Ureter (tissue), 1 donor: ENCODE measurements at regions not wholly inside any gene's neighbourhood (a gene's known extent, or its start where the extent isn't known, plus 50 kb on each side); places are given as distances from the start of the nearest gene placed in this dataset.
"Not testable (repeated sequence)": the region's sequence is repeated elsewhere in the genome, so short reads cannot be mapped to it uniquely, and the experiment has no call there.

Experiments
- DNase-seq: peaks from one replicate; pipeline ENCODE4 v3.0.0-alpha.2; 2020; ENCODE audit warnings: low spot score
- donor health status: DM: yes; HTN: yes; CAD: no.

DNA sequence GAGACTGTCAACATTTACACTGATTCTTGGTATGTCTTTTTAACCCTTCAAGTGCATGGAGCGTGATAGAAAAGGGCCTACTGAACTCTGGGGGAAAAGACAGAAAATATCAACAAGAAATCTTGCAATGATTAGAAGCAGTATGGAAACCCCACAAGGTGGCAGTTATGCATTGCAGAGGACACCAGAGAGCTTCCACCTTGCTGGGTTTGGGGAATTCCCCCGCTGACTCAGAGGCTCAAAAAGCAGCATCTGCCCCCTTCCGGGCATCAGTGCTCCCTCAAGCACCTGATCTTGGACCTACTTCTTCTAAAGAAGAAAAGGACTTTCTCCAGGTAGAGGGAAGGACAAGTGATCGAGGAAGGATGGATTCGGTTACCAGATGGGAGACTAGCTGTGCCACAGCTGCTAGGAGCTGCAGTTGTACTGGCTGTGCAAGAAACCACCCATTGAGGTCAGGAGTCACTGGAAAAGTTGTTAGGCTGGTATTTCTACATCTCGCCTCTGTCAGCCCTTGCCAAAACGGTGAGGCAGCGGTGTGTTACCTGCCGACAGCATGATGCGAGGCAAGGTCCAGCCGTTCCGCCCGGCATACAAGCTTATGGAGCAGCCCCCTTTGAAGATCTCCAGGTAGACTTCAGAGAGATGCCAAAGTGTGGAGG lies 102.8 kb upstream of the OSBPL11 start:
- DNase-seq: peak; percentile 56

DNA sequence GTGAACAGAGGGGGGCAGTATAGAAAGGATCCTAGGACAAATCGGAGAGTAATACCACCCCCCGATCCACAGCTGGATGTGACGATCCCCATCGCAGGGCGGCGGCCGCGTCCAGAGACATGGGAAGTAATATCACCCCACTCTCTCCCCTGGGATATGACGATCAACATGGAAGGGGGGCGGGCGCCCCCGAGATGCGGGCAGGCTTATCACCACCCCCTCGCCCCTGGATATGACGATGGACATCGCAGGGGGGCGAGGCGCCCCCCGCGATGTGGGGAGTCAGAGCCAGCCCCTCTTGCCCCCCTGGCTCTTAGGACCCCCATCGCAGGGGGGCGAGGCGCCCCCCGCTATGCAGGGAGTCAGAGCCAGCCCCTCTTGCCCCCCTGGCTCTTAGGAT lies 120.4 kb upstream of the OSBPL11 start:
- DNase-seq: no peak

DNA sequence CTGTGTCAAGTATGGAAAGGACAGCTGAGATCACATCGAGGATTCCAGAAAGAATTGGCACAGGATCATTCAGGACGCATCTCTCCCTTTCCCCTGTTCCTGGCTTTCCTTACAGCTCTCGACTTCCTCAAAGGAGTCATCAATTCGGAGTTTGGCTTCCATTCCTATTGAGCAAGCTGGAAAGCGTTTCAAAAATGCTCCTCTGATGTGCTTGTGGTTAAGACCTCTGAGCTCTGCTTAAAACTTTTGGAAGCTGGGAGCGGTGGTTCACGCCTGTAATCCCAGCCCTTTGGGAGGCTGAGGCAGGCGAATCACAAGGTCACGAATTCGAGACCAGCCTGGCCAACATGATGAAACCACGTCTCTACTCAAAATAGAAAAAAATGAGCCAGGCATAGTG lies 136.9 kb upstream of the OSBPL11 start:
- not testable (repeated sequence) for DNase-seq

GRCh38 chr3:125741991-125742718 lies 146.9 kb upstream of the OSBPL11 start:
- DNase-seq: not testable (repeated sequence)

DNA sequence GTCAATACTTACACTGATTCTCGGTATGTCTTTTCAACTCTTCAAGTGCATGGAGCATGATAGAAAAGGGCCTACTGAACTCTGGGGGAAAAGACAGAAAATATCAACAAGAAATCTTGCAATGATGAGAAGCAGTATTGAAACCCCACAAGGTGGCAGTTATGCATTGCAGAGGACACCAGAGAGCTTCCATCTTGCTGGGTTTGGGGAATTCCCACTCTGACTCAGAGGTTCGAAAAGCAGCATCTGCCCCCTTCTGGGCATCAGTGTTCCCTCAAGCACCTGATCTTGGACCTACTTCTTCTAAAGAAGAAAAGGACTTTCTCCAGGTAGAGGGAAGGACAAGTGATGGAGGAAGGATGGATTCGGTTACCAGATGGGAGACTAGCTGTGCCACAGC lies 147.5 kb upstream of the OSBPL11 start:
- DNase-seq: not testable (repeated sequence)

- DNase-seq: not testable (repeated sequence)
These were observed 161.8 kb upstream of the OSBPL11 start for GRCh38 chr3:125757050-125757449.

- not testable (repeated sequence) for DNase-seq
These were observed 163.4 kb upstream of the OSBPL11 start for GRCh38 chr3:125758641-125759130.

DNA sequence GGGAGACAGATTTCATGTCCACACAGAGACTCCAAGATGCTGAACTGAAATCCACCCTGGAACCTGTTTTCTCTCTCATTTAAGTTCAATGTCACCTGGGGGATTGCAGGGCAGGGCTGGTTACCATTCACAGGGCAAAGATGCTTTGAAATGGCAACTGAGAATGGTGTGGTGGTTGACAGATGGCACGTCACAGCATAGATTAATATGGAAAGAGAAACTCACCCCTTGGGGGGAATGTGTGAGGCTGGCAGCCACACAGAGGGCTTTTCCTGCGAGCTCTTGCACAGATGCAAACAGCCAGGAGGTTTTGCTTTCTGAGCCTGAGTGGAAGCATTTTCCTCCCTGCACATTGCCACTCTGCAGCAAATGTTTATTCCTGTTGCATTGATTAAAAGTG lies 167.3 kb upstream of the OSBPL11 start:
- not testable (repeated sequence) for DNase-seq

DNA sequence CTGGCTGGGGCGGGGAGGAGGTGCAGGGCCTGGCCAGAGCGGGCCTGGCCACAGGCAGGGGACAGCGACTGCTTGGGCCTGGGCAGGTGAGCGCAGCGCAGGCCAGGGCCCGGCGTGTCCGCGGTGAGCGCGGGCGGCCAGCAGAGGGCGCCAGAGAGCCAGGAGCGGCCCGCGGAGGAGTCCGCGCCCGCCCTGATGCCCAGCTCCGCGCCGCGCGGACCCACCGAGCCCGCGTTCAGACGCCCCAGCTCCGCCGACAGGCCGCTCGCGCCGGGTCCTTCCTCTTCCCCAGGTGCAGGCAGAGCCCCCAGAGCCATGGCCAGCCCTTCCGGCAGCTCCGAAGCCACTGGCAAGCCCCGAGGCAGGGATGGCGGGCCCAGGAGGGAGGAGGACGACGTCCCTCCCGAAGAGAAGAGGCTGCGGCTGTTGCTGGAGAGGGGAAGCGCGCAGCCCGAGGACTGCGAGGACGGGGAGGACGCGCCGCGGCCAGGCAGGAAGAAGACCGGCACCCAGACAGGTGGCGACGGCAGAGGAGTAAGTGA lies 171.1 kb upstream of the OSBPL11 start:
- peak; percentile 49 for DNase-seq

DNA sequence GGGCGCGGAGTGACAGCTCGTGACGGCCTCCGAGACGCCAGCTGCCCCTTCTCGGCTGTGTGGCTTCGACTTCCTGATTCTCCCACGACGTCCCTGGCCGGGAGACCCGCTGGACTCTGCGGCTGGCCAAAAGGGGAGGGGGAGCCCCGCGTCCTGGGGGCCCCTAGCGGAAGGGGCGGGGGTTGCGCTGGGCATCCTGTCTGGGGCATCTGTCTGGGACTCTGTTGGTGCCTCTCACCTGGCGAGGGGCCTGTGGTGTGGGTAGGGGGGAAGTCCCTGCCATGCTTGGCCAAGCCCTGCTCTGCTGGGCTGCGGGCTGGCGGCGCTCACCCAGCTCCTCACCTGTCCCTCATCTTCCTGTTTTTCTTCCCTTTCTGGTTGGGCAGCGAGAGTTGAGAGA lies 171.6 kb upstream of the OSBPL11 start:
- not testable (repeated sequence) for DNase-seq

GRCh38 chr3:125767641-125768040 lies 172.3 kb upstream of the OSBPL11 start:
- DNase-seq: no peak

DNA sequence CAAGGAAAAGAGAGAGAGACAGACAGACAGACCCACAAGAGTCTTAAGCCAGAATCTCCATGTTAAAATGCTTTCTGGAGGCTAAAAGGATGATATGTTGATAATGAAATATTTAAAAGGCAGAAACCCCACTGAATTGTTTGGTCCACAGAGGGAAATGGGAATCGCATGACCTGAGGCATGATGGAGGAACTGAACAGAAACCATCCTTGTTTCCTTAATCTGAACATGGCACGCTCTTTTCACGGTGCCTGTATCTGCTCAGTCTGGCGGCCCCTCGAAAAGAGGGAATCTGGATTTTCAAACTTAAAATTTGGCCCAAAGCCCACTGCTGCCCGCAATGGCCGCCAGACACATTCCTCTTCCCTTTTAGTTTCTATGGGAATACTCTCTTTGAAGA lies 173.5 kb upstream of the OSBPL11 start:
- DNase-seq: not testable (repeated sequence)

DNA sequence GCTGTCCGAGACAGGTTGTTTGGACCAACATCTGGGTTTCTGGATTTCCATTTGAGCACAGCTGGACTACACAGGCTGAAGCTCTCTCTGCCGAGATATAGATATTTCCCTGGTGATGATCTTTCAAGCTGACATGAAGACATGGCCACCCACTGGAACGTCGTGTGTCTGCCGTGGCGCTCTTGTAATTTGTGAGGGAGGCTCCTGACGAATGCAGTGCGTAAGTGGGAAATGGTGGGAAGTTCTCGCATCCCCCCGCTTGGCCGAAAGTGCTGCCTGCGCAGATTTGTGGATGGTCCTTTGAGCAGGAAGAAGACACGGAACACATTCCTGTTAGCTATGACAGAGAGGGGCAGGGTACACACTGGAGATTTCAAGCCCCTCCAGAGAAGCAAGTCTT lies 176.2 kb upstream of the OSBPL11 start:
- DNase-seq: not testable (repeated sequence)

- DNase-seq: not testable (repeated sequence)
These were observed 179.2 kb upstream of the OSBPL11 start for GRCh38 chr3:125774433-125775034.

DNA sequence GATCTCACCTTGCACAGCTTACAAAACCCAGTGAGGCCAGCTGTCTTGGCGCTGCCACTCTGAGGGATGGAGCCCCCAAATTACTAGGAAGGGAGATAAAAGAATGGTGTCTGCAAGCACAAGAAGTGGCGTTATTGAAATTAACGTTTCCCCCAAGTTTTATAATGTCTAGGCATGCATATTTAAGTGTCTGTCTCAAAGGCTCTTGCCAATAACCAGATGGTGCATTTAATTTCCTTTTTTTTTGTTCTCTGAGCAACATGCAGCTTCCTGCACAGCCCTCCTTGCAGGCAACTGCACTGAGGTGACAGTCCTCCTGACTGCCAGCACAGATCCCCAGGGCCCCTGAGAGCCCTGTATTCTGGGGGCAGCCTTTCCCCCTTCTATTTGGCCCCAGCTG lies 179.8 kb upstream of the OSBPL11 start:
- DNase-seq: not testable (repeated sequence)

DNA sequence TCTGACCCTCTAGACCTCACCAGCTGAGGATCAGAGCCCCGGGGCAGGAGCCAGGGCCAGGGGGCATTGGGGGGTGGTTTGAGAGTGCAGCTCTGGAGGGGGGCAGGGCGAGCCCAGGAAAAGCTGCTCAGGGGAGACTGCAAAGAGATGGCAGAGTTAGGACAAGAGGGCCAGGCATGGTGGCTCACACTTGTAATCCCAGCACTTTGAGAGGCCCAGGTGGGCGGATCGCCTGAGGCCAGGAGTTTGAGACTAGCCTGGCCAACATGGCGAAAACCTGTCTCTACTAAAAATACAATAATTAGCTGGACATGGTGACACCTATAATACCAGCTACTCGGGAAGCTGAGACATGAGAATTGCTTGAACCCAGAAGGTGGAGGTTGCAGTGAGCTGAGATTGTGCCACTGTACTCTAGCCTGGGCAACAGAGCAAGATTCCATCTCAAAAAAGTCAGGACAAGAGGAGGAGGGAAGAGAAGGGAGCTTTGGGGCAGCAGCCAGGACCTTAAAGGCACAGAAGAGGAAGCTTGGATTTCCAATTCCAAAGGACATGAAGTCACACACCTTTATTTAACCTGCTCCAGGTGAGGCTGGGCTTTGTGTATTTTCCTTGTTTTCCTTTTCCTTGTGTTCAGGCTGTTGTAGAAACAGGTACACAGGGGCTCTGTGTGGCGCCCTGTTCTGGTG lies 180.5 kb upstream of the OSBPL11 start:
- DNase-seq: not testable (repeated sequence)

DNA sequence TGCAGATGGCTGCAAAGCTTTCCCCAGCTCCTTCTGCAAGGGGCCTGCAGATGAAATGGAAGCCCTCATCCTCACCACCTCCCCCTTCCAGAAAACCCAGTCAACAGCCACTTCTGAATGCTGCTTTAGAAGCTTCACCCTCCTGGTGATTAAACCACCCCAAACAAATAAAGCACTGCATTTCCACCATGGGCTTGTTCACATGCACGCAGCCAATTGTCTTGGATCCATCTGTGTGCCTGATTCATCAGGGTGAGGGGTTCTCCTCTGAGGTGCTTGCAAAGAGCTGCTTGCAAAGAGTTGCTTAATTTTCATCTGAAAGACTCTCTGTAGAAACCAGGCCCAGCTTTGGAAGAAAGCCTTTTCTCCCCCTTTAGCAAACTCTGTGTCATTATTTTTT lies 184.0 kb upstream of the OSBPL11 start:
- DNase-seq: not testable (repeated sequence)

DNA sequence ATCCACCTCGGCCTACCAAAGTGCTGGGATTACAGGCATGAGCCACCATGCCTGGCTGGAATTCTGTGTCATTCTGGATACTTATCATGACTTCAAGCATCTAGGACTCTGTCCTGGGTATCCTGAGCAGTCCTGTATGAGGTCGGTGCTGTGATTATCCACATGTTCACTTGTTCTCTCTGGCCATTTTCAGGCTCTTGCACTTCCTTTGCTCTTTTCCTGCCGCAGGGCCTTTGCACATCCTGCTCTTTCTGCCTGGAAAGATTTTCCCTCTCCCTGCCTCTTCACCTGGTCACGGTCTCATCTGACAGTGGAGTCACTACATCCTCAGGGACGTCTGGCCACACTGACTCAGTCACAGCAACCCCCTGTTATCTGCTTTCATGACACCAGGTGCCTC lies 184.6 kb upstream of the OSBPL11 start:
- DNase-seq: not testable (repeated sequence)

DNA sequence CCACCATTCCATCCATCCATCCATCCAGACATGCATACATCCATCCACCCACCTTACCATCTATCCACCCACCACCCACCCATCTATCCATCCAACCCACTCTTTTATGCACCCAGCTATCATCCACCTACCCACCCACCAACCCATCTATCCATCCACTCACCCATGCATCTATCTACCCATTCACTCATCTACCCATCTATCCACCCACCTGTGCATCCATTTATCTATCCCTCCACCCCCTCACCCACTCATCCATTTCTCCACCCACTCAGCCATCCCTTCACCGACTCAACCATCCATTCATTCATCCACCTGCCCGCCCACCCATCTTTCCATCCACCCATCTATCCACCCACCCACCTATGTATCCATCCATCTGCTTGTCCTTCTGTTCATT lies 186.4 kb upstream of the OSBPL11 start:
- not testable (repeated sequence) for DNase-seq

DNA sequence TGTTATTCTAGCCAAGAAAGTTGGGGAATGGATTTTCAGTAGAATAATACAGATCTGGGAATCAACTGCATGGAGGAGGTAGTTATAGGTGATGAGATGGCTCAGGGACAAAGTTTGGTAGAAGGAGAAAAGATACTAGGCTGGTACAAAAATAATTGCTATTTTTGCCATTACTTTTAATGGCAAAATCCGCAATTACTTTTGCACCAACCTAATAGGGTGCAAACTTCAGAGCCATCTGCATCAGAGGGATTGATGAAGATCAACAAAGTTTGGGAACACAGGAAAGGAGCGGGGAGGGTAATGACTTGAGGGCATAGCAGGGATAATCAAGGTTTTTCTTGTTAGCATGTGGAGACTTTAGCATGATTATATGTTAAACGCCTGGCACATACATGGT lies 178.7 kb upstream of the ROPN1B start:
- DNase-seq: not testable (repeated sequence)

DNA sequence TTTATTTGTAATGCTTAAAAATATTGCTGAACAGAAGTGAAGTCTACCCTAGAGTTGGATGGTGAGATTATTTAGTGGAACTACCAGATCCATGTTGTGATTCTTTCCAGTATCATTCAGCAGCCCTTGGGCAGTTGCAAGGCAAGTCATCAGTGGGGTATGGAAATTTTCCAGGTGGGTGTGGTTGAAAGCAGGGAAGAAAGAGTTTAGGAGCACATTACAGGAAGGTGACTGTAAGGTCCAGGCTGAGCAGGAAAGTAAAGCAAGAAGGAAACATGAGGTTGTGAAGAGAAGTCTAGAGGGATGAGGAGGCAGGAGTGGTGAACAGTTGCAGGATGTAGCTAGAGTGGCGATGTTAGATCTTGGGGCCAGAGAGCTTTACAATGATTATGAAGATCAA lies 178.0 kb upstream of the ROPN1B start:
- not testable (repeated sequence) for DNase-seq

DNA sequence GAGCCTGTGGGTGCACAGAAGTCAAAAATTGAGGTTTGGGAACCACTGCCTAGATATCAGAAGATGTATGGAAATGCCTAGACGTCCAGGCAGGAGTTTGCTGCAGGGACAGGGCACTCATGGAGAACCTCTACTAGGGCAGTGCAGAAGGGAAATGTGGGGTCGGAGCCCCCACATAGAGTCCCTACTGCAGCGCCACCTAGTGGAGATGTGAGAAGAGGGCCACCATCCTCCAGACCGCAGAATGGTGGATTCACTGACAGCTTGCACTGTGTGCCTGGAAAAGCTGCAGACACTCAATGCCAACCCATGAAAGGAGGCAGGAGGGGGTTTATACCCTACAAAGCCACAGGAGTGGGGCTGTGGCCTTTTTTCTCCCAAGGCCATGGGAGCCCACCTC lies 159.0 kb upstream of the ROPN1B start:
- not testable (repeated sequence) for DNase-seq
